Stomach (tissue), 8 donors: ENCODE measurements at regions not wholly inside any gene's neighbourhood (a gene's known extent, or its start where the extent isn't known, plus 50 kb on each side); places are given as distances from the start of the nearest gene placed in this dataset.

ENCODE experiments used
- DNase-seq, 2 donors: peaks; one replicate each; pipeline versions ENCODE4 v3.0.0 to v3.0.0-alpha.2; 2013 to 2019
- H3K27ac ChIP-seq, 5 donors: fragments of 200-600 bp in 4 of 5; sonication (generic) in 4 of 5; one replicate each; pipeline ENCODE4 v1.5.1; 2013 to 2019; ENCODE audit warnings: mild to moderate bottlenecking in 1 of 5, moderate library complexity in 1 of 5
- H3K27me3 ChIP-seq, 3 donors: fragments of 200-600 bp; sonication (generic); one replicate each; pipeline ENCODE4 v1.5.1; 2017 to 2019; ENCODE audit warnings: mixed run types in 1 of 3
- H3K36me3 ChIP-seq, 4 donors: fragments of 200-600 bp; sonication (generic); 1 replicate in 3 of 4; 2 replicates in 1 of 4; pipeline ENCODE4 v1.5.1; 2016 to 2019
- H3K4me1 ChIP-seq, 4 donors: fragments of 200-600 bp; sonication (generic); one replicate each; pipeline ENCODE4 v1.5.1; 2016 to 2019
- H3K4me3 ChIP-seq, 4 donors: fragments of 200-600 bp; sonication (generic) in 3 of 4; one replicate each; pipeline ENCODE4 v1.5.1; 2016 to 2019; ENCODE audit warnings: mild to moderate bottlenecking in 1 of 4
- H3K9me3 ChIP-seq, 4 donors: fragments of 200-600 bp; sonication (generic); one replicate each; pipeline ENCODE4 v1.5.1; 2016 to 2019
- EP300 ChIP-seq: sonication (generic); formaldehyde crosslinking; IDR thresholded peaks from one replicate; pipeline ENCODE4 v1.6.1; 2017; ENCODE audit warnings: antibody characterized with exemption
- POLR2A ChIP-seq, 4 donors: fragments of 450-650 bp; IDR thresholded peaks; one replicate each; pipeline ENCODE4 v1.6.1; 2016; ENCODE audit warnings: antibody characterized with exemption in 4 of 4, control low read depth in 2 of 4, mild to moderate bottlenecking in 1 of 4, moderate library complexity in 1 of 4
- POLR2AphosphoS5 ChIP-seq, 3 donors: sonication (generic); formaldehyde crosslinking; IDR thresholded peaks; one replicate each; pipeline ENCODE4 v1.6.1; 2016; ENCODE audit warnings: antibody characterized with exemption in 3 of 3
- whole genome bisulfite sequencing, 5 donors: extraction: QIAGEN DNeasy Blood & Tissue Kit in 3 of 5; methylation state at CpG; one replicate each; pipeline versions ENCODE4 v1.1.5 to v1.1.7; 2013 to 2018; 5-methylcytosine and 5-hydroxymethylcytosine counted together
- intact Hi-C: fragments of 100-400 bp; cut with DNase I; formaldehyde crosslinking; loops from one replicate; pipeline ENCODE4 v1.15.1; 2023; ENCODE audit warnings: low total_unique reads
- TF ChIP-seq, protein P1 (sequence below), 7 experiments: fragments of 450-650 bp in 4 of 7; fragments of 200-600 bp in 3 of 7; sonication (generic) in 3 of 7; IDR thresholded peaks; one replicate each; pipeline ENCODE4 v1.5.1; 2016 to 2019; ENCODE audit warnings: antibody characterized with exemption in 7 of 7, control low read depth in 2 of 7, mild to moderate bottlenecking in 1 of 7
- donor health status: healthy with polysubstance abuse.
- donor health status: Bipolar disorder and iron deficiency.
- donor health status: healthy.

DNA sequence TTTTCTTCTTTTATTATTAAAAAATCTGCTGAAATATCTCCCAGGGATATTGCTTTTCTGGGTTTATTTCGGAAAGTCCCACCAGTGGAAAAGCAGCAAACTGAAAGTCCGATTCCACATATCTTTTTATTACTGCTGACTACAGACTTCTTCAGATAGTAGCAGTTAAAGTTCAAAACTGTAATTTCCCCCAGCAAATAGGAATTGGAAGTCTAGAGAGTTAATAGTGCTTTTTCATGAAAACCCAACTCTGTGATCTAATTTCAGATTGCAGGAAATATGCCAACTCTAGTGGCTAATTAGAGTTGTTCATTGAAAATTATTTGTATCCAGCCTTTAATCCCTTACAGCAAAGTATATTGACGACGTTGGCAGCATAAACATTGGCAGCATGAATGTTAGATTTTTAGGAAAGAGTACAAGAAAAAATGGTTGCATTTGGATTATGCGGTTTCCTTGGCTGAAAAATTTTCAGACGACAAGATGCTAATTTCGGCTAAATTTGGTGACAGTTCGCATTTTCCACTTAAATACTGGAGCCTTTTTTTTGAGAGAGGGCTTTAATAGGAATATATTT is 472.9 kb upstream of the CBLB start:
- H3K27ac ChIP-seq, result no peak overlapping the region
- no peak for DNase-seq

DNA sequence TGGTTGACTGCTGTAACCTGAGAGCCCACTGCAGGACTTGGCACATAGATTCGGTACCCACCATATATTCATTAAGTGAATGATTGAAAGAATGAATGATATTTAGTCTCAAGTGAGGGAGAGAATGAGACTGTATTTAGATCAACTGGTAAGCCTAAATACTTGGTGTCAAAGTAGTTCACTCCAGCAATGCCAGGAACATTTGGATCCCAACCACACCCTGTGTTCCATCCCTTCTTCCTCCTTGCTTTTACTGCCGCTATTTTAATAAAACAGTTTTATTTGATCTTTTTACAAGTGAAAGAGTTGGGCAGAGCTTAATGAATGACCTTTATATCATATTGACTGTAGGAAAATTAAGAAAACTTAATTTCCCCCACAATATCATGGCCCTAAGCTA is 473.6 kb upstream of the CBLB start:
- no peaks in the 10 kb centered on the region for H3K27me3 ChIP-seq
- 82 to 95% (median 90%) methylated on average over 2 of the region's 2 CpGs for WGBS, 5 donors
- H3K4me1 ChIP-seq, result no peaks in the 10 kb centered on the region
- H3K4me3 ChIP-seq, result no peak overlapping the region
- no peak for DNase-seq
- no peaks in the 10 kb centered on the region for H3K36me3 ChIP-seq
- intact Hi-C loops, result no loop called here
- no peak overlapping the region for H3K27ac ChIP-seq
- TF ChIP-seq EP300 (no peak), POLR2AphosphoS5 (IDR thresholded peaks at IDR 0.05) (no peak), POLR2A (IDR thresholded peaks at IDR 0.05) (no peak)
- TF ChIP-seq, protein P1, sequence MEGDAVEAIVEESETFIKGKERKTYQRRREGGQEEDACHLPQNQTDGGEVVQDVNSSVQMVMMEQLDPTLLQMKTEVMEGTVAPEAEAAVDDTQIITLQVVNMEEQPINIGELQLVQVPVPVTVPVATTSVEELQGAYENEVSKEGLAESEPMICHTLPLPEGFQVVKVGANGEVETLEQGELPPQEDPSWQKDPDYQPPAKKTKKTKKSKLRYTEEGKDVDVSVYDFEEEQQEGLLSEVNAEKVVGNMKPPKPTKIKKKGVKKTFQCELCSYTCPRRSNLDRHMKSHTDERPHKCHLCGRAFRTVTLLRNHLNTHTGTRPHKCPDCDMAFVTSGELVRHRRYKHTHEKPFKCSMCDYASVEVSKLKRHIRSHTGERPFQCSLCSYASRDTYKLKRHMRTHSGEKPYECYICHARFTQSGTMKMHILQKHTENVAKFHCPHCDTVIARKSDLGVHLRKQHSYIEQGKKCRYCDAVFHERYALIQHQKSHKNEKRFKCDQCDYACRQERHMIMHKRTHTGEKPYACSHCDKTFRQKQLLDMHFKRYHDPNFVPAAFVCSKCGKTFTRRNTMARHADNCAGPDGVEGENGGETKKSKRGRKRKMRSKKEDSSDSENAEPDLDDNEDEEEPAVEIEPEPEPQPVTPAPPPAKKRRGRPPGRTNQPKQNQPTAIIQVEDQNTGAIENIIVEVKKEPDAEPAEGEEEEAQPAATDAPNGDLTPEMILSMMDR (IDR thresholded peaks at IDR 0.05), result no peak
- H3K9me3 ChIP-seq, result no peaks in the 10 kb centered on the region

More for the DNA sequence above, 472.9 kb upstream of the CBLB start:
- H3K36me3 ChIP-seq, result no peaks in the 10 kb centered on the region
- no peak overlapping the region for H3K4me3 ChIP-seq
- TF ChIP-seq POLR2A (IDR thresholded peaks at IDR 0.05), result no peak
- no peak for TF ChIP-seq EP300
- TF ChIP-seq, protein P1 (IDR thresholded peaks at IDR 0.05), result no peak
- no peak for TF ChIP-seq POLR2AphosphoS5 (IDR thresholded peaks at IDR 0.05)
- no peaks in the 10 kb centered on the region for H3K9me3 ChIP-seq
- intact Hi-C loops, result no loop called here
- no peaks in the 10 kb centered on the region for H3K4me1 ChIP-seq
- 82 to 91% (median 85%) methylated on average over 8 of the region's 8 CpGs for WGBS, 5 donors
- H3K27me3 ChIP-seq, result no peaks in the 10 kb centered on the region

GRCh38 chr3:106343811-106344210 is 475.0 kb upstream of the CBLB start:
- no peaks in the 10 kb centered on the region for H3K9me3 ChIP-seq
- H3K27me3 ChIP-seq, result no peaks in the 10 kb centered on the region
- intact Hi-C loops, result no loop called here
- H3K4me3 ChIP-seq, result no peak overlapping the region
- H3K4me1 ChIP-seq, result no peaks in the 10 kb centered on the region
- H3K27ac ChIP-seq, result no peak overlapping the region
- no peak for DNase-seq
- TF ChIP-seq POLR2AphosphoS5 (IDR thresholded peaks at IDR 0.05) (no peak), POLR2A (IDR thresholded peaks at IDR 0.05) (no peak), EP300 (no peak)
- TF ChIP-seq, protein P1 (IDR thresholded peaks at IDR 0.05), result no peak
- H3K36me3 ChIP-seq, result no peaks in the 10 kb centered on the region

DNA sequence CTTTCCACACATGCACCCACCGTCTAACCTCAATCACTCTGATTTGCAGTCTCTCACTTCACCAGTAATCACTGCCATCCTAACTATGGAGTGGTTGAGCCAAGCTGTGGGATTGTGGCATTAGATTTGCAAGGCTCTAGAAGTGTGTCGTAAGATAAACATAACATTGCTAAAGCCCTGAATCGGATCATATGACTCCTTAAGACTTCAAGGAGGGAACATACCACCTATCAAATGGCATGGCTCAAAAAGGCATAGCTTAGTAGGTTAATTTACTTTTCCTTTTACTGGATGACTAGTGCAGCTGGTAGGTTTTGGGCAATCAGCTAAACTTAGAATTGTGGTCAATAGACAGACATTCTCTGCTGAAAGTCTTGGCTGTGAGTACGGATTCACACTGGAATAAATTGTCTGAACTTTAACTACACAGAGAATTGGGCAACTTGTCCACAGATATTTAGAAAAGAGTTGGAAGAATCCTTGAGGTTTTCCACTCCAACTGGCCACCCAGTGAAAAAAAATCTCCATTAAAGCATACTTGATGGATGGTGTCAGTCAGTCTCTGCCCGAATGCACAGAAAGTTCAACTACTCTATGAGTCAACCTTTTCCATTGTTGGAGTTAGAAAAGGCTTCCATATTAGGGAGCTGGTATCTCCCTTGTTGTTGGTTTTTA is 476.7 kb upstream of the CBLB start:
- Histone ChIP-seq H3K4me1 (no peaks in the 10 kb centered on the region), H3K36me3 (no peaks in the 10 kb centered on the region), H3K27ac (no peak overlapping the region), H3K27me3 (no peaks in the 10 kb centered on the region), H3K4me3 (no peak overlapping the region), H3K9me3 (no peaks in the 10 kb centered on the region)
- intact Hi-C loops, result no loop called here
- WGBS, 5 donors, result 58 to 72% (median 70%) methylated on average over 5 of the region's 5 CpGs
- TF ChIP-seq POLR2AphosphoS5 (IDR thresholded peaks at IDR 0.05), result peak in 1 of 3 donors; percentile 49
- TF ChIP-seq, protein P1 (IDR thresholded peaks at IDR 0.05), result no peak
- no peak for DNase-seq
